ENCODE measurements at regions not wholly inside any gene's neighbourhood (a gene's known extent, or its start where the extent isn't known, plus 50 kb on each side); places are given as distances from the start of the nearest gene placed in this dataset.

- TF ChIP-seq CTCF (conservative IDR thresholded peaks at IDR 0.05), result no peak
- no peak for TF ChIP-seq ZFX (IDR thresholded peaks at IDR 0.05)
Measured at GRCh38 chr3:174409086-174409743, 449.9 kb upstream of the NAALADL2 start.
